GM10266 (cell line): ENCODE measurements at regions not wholly inside any gene's neighbourhood (a gene's known extent, or its start where the extent isn't known, plus 50 kb on each side); places are given as distances from the start of the nearest gene placed in this dataset.

Source experiments
- DNase-seq: peaks from one replicate; pipeline ENCODE4 v3.0.0; 2012; ENCODE audit errors: extremely low spot score
- TF ChIP-seq, protein P1 (sequence below): IDR thresholded peaks from 2 replicates; pipeline ENCODE4 v1.5.1; 2012; ENCODE audit warnings: mild to moderate bottlenecking, low read depth; ENCODE audit not compliant: control insufficient read depth, insufficient read depth; ENCODE audit errors: missing control alignments

DNA sequence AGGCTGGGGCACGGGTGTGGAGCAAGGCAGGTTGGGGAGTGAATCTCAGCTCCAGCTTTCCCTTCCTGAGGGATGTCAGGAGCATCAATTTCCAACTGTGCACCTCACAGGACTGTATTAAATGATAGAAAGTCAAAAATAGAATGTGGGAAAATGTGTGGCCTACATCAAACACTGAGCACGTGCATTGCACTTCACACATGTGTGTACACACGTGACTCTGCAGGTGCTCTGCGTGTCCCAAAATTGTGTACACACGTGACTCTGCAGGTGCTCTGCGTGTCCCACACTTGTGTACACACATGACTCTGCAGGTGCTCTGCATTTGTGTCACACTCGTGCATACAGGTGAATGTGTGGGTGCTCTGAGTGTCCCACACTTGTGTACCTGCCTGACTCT, 577.2 kb upstream of the SALL3 start:
- no peak for DNase-seq
- TF ChIP-seq, protein P1, sequence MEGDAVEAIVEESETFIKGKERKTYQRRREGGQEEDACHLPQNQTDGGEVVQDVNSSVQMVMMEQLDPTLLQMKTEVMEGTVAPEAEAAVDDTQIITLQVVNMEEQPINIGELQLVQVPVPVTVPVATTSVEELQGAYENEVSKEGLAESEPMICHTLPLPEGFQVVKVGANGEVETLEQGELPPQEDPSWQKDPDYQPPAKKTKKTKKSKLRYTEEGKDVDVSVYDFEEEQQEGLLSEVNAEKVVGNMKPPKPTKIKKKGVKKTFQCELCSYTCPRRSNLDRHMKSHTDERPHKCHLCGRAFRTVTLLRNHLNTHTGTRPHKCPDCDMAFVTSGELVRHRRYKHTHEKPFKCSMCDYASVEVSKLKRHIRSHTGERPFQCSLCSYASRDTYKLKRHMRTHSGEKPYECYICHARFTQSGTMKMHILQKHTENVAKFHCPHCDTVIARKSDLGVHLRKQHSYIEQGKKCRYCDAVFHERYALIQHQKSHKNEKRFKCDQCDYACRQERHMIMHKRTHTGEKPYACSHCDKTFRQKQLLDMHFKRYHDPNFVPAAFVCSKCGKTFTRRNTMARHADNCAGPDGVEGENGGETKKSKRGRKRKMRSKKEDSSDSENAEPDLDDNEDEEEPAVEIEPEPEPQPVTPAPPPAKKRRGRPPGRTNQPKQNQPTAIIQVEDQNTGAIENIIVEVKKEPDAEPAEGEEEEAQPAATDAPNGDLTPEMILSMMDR = no peak

DNA sequence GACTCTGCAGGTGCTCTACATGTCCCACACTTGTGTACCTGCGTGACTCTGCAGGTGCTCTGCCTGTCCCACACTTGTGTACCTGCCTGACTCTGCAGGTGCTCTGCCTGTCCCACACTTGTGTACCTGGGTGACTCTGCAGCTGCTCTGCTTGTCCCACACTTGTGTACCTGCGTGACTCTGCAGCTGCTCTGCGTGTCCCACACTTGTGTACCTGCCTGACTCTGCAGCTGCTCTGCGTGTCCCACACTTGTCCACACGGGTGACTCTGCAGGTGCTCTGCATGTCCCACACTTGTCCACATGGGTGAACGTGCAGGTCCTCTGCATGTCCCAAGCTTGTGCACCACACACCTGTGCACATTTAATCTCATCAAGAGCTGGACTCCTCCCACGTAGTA, 576.7 kb upstream of the SALL3 start:
- no peak for DNase-seq
- TF ChIP-seq, protein P1 = no peak

DNA sequence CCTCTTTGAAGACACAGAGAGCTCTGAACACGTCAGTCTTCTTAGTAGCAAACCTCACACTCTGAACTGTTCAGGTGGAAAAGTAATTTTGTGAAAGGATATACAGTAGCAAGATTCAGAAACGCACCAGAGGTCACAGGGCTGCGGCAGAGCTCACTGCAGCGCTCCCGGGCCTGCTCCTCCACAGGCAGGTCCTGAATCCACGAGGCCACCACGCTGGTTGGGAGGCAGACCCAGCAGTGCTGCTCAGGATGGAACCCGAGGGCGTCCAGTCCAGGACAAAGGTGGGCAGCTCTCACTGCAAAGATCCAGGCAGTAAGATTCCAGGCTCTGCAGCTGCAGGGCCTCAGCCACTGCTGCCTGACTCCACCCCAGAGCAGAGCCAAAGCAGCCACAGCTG, 576.2 kb upstream of the SALL3 start:
- TF ChIP-seq, protein P1 = no peak
- no peak for DNase-seq

DNA sequence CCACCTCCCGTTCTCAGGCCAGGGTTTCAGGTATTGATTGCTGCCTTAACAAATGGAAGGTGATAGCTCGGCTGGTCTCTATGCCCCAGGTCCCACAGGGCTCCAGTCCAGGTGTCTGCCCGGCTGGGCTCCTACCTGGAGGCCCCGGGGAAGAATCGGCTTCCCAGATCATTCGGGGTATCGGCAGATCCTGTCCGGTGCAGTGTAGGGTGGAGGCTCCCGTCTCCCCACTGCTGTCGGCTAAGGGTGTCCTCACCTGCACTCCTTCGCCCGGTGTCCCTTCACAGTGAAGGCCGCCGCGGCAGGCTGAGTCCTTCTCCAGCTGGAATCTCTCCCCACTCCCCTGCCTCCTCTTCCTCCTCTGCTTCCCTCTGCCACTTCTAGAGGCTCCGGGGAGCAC, 573.9 kb upstream of the SALL3 start:
- no peak for DNase-seq
- TF ChIP-seq, protein P1 = no peak

DNA sequence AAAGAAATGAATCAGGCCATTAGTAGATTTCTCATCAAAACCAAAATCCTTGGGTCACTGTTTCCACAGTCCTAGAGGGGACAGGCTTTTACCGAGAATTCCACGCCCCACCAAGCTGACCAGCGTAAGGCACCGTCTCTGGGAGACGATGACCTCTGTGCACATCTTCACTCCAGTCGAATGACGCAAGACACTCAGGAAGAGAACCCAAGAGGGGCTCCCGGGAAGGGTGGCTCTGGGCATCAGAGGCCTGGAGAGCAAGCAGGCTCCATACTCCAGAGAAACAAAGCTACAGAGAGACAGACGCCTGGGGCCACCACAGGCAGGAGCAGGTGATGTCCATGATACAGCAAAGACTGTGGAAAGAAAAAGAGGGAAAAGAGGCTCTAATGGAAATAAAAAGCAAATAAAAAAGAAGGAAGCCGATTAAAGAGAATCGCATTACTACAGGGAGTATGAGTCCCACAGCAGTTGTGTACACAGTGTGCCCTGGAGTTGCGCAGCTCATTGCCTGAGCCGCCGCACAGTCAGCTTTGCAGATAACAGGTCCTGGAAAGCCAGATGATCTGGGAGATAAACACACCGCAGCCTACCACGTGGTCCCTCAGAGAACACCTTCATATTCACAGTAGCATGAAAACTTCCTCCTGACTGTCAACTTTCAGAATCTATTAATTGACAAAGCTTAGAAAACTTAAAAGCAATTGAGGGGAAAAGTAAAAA, 572.7 kb upstream of the SALL3 start:
- DNase-seq = no peak
- TF ChIP-seq, protein P1 = no peak

DNA sequence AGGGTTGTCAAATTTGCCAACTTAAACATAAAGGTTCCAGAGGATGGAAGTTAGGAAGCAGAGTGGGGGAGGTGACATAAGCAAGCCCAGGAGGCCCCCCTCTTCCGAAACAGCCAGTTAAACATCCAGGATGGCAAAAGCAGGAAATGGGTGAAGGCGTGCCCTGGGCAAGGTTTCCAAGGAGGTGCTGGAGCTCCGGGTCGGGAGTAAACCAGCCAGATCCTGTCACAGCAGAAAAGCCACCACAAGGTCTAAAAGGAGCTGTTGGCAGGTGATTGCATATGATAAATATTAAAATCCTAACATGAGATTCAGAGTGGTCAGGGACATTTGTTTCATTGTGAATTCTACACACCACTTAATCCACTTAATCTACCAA, 572.2 kb upstream of the SALL3 start:
- no peak for DNase-seq
- TF ChIP-seq, protein P1 = no peak

DNA sequence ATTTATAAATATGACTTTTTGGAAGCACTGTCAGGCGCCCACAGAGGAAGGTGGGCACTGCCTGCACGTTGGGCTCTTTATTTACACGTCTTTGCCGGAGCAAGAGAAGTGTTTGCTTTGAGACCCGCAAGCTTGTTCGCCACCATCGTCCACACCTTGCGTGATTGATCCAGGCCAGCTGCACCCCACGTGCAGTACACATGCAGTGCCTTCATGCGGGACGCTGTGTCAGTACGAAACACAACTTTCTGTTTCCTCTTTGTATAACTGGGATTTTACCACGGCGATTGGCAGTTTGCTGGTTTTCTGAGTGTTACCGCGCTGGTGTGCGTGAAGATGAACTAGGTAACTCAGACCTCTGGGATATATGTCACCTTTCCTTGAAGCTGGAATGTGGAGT, 571.0 kb upstream of the SALL3 start:
- no peak for DNase-seq
- TF ChIP-seq, protein P1 = no peak
